Endodermal cell (in vitro differentiated cells): ENCODE measurements at regions not wholly inside any gene's neighbourhood (a gene's known extent, or its start where the extent isn't known, plus 50 kb on each side); places are given as distances from the start of the nearest gene placed in this dataset.

Source experiments
- DNase-seq: peaks from one replicate; pipeline ENCODE4 v3.0.0-alpha.2; 2017
- H3K27ac ChIP-seq: 2 replicates; pipeline ENCODE4 v1.5.1; 2013; ENCODE audit warnings: mild to moderate bottlenecking, low read depth, low read length, moderate library complexity
- H3K27me3 ChIP-seq: 2 replicates; pipeline ENCODE4 v1.6.1; 2013; ENCODE audit warnings: mild to moderate bottlenecking, low read length, moderate library complexity; ENCODE audit not compliant: insufficient read depth, control insufficient read depth, poor library complexity, severe bottlenecking
- H3K36me3 ChIP-seq: 2 replicates; pipeline ENCODE4 v1.7.0; 2013; ENCODE audit warnings: mild to moderate bottlenecking, low read length, moderate library complexity; ENCODE audit not compliant: control insufficient read depth, insufficient read depth
- H3K4me1 ChIP-seq: one replicate; pipeline ENCODE4 v1.7.0; 2013; ENCODE audit warnings: low read length; ENCODE audit not compliant: control insufficient read depth, insufficient read depth
- H3K4me3 ChIP-seq: 2 replicates; pipeline ENCODE4 v1.5.1; 2013; ENCODE audit warnings: mild to moderate bottlenecking, low read length, moderate library complexity
- H3K9ac ChIP-seq: 2 replicates; pipeline ENCODE4 v1.6.1; 2013; ENCODE audit warnings: mild to moderate bottlenecking, low read length, moderate library complexity; ENCODE audit not compliant: poor library complexity, severe bottlenecking; ENCODE audit errors: extremely low read depth
- H3K9me3 ChIP-seq: 2 replicates; pipeline ENCODE4 v1.6.1; 2013; ENCODE audit warnings: mild to moderate bottlenecking, low read length, moderate library complexity; ENCODE audit not compliant: control insufficient read depth
- H3K27ac Mint-ChIP-seq: 2 replicates; pipeline ENCODE4 v1.8.0; 2020; ENCODE audit warnings: mixed read lengths
- H3K27me3 Mint-ChIP-seq: 2 replicates; pipeline ENCODE4 v1.8.0; 2021; ENCODE audit warnings: mild to moderate bottlenecking, mixed read lengths; ENCODE audit not compliant: insufficient read depth
- H3K36me3 Mint-ChIP-seq: 2 replicates; pipeline ENCODE4 v1.8.0; 2020; ENCODE audit warnings: low read depth, mixed read lengths
- H3K4me1 Mint-ChIP-seq: 2 replicates; pipeline ENCODE4 v1.8.0; 2020; ENCODE audit warnings: mixed read lengths
- H3K4me3 Mint-ChIP-seq: 2 replicates; pipeline ENCODE4 v1.8.0; 2020; ENCODE audit warnings: mild to moderate bottlenecking, moderate library complexity, mixed read lengths
- H3K9me3 Mint-ChIP-seq: 2 replicates; pipeline ENCODE4 v1.8.0; 2020; ENCODE audit warnings: mild to moderate bottlenecking, mixed read lengths
- CTCF ChIP-seq: fragments of 200-600 bp; sonication (generic); conservative IDR thresholded peaks from 2 replicates; pipeline ENCODE4 v1.5.0; 2021; ENCODE audit warnings: antibody characterized with exemption, mild to moderate bottlenecking
- WGBS, 2 experiments: methylation state at CpG; one replicate each; pipeline versions ENCODE4 v1.1.5 to v1.1.7; 2013; ENCODE audit warnings: missing lambda C conversion rate in 2 of 2, mixed read lengths in 1 of 2; ENCODE audit not compliant: insufficient coverage in 1 of 2, insufficient read length in 1 of 2; 5-methylcytosine and 5-hydroxymethylcytosine counted together

GRCh38 chr2:226126104-226126503, 673.5 kb downstream of the IRS1 start:
- H3K9me3 Mint-ChIP-seq: no peaks in the 10 kb centered on the region
- Histone ChIP-seq H3K4me3 (no peak overlapping the region), H3K27ac (no peak overlapping the region), H3K36me3 (no peaks in the 10 kb centered on the region), H3K9me3 (peaks cover 8% of the 10 kb centered on the region), H3K4me1 (peaks cover 3% of the 10 kb centered on the region), H3K27me3 (no peaks in the 10 kb centered on the region), H3K9ac (no peak overlapping the region)
- no peak for DNase-seq
- H3K27me3 Mint-ChIP-seq: no peaks in the 10 kb centered on the region
- TF ChIP-seq CTCF: no peak
- 83 to 89% methylated on average over 1 of the region's 1 CpG for WGBS, 2 experiments
- H3K4me1 Mint-ChIP-seq: peaks cover 15% of the 10 kb centered on the region
- H3K36me3 Mint-ChIP-seq: no peaks in the 10 kb centered on the region
- no peak overlapping the region for H3K4me3 Mint-ChIP-seq
- no peak overlapping the region for H3K27ac Mint-ChIP-seq

GRCh38 chr2:226125176-226125883, 674.3 kb downstream of the IRS1 start:
- Mint-ChIP-seq H3K9me3 (no peaks in the 10 kb centered on the region), H3K27ac (no peak overlapping the region), H3K36me3 (no peaks in the 10 kb centered on the region), H3K4me1 (peaks cover 15% of the 10 kb centered on the region), H3K4me3 (no peak overlapping the region), H3K27me3 (no peaks in the 10 kb centered on the region)
- WGBS, 2 experiments: 87 to 90% methylated on average over 5 to 7 of the region's 7 CpGs
- no peaks in the 10 kb centered on the region for H3K27me3 ChIP-seq
- no peak overlapping the region for H3K9ac ChIP-seq
- no peak for TF ChIP-seq CTCF
- no peak overlapping the region for H3K27ac ChIP-seq
- DNase-seq: no peak
- no peaks in the 10 kb centered on the region for H3K36me3 ChIP-seq
- H3K4me1 ChIP-seq: peaks cover 3% of the 10 kb centered on the region
- H3K9me3 ChIP-seq: peaks cover 8% of the 10 kb centered on the region
- H3K4me3 ChIP-seq: no peak overlapping the region

GRCh38 chr2:226124548-226125011, 675.0 kb downstream of the IRS1 start:
- Histone ChIP-seq H3K9ac (no peak overlapping the region), H3K27ac (no peak overlapping the region), H3K27me3 (no peaks in the 10 kb centered on the region), H3K36me3 (no peaks in the 10 kb centered on the region), H3K4me1 (peaks cover 3% of the 10 kb centered on the region), H3K4me3 (no peak overlapping the region), H3K9me3 (peaks cover 8% of the 10 kb centered on the region)
- Mint-ChIP-seq H3K27me3 (no peaks in the 10 kb centered on the region), H3K4me1 (peaks cover 15% of the 10 kb centered on the region), H3K27ac (peak overlapping the region; percentile 1), H3K9me3 (no peaks in the 10 kb centered on the region), H3K36me3 (no peaks in the 10 kb centered on the region), H3K4me3 (no peak overlapping the region)
- WGBS, 2 experiments: 40% methylated on average over 2 of the region's 2 CpGs; no CpG with 5 or more reads in 1 of the 2 experiments
- TF ChIP-seq CTCF: no peak
- DNase-seq: peak; percentile 53
